ENCODE measurements at regions not wholly inside any gene's neighbourhood (a gene's known extent, or its start where the extent isn't known, plus 50 kb on each side); places are given as distances from the start of the nearest gene placed in this dataset.

DNA sequence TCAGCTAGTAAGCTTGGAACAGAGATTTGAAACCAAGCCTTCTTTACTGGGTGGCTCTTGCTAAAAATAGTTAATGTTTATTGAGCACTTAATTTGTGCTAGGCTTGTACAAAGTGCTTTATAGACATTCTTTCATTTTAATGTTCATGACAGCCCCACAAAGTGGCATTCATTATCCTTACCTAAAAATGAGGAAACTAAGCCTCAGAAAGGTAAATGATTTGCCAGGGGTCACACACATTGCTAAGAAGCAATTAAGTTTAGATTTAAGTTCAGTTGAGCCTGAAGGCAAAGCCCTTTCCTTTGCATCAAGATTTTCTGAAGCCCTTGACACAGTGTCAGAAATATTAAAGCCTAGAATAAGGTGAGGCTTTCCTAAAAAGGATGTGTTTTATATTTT, 327.5 kb upstream of the FGF13 start:
- H3K9me3 ChIP-seq = no peaks in the 10 kb centered on the region
- H3K4me3 ChIP-seq = no peak overlapping the region
- TF ChIP-seq EP300 (IDR thresholded peaks at IDR 0.05) (no peak), POLR2A (IDR thresholded peaks at IDR 0.05) (no peak), POLR2AphosphoS5 (IDR thresholded peaks at IDR 0.05) (no peak)
- TF ChIP-seq, protein P1, sequence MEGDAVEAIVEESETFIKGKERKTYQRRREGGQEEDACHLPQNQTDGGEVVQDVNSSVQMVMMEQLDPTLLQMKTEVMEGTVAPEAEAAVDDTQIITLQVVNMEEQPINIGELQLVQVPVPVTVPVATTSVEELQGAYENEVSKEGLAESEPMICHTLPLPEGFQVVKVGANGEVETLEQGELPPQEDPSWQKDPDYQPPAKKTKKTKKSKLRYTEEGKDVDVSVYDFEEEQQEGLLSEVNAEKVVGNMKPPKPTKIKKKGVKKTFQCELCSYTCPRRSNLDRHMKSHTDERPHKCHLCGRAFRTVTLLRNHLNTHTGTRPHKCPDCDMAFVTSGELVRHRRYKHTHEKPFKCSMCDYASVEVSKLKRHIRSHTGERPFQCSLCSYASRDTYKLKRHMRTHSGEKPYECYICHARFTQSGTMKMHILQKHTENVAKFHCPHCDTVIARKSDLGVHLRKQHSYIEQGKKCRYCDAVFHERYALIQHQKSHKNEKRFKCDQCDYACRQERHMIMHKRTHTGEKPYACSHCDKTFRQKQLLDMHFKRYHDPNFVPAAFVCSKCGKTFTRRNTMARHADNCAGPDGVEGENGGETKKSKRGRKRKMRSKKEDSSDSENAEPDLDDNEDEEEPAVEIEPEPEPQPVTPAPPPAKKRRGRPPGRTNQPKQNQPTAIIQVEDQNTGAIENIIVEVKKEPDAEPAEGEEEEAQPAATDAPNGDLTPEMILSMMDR (IDR thresholded peaks at IDR 0.05) = no peak
- no peak for DNase-seq (ENCODE audit: low spot score in 2 of 2)
- H3K36me3 ChIP-seq = no peaks in the 10 kb centered on the region
- no peak overlapping the region for H3K27ac ChIP-seq
- H3K4me1 ChIP-seq = no peaks in the 10 kb centered on the region
- H3K27me3 ChIP-seq = no peaks in the 10 kb centered on the region

DNA sequence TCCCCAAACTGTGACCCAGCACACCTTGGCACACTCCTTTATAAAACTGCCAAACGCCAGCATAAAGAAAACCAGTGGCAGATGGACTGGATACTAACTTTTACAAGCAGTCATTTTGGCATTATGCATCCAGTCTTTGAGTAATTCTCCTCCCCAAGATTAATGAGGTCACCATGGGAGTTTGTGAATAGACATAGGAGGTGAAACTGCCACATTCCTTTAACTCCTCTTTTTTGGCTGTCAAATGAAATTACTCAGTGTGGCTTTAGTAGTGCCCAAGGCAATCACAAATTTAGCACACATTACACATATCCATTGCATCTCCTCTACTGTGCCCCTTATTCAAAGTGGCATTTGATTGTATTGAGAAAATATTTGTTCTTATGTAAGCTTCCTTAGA, 315.3 kb upstream of the FGF13 start:
- no peak overlapping the region for H3K4me3 ChIP-seq
- no peaks in the 10 kb centered on the region for H3K36me3 ChIP-seq
- H3K9me3 ChIP-seq = no peaks in the 10 kb centered on the region
- H3K27me3 ChIP-seq = no peaks in the 10 kb centered on the region
- DNase-seq (ENCODE audit: low spot score in 2 of 2) = no peak
- WGBS = 82% methylated on average over 1 of the region's 1 CpG
- TF ChIP-seq, protein P1 (IDR thresholded peaks at IDR 0.05) = no peak
- TF ChIP-seq POLR2A (IDR thresholded peaks at IDR 0.05) (no peak), POLR2AphosphoS5 (IDR thresholded peaks at IDR 0.05) (no peak), EP300 (IDR thresholded peaks at IDR 0.05) (no peak)
- H3K27ac ChIP-seq = no peak overlapping the region
- no peaks in the 10 kb centered on the region for H3K4me1 ChIP-seq

DNA sequence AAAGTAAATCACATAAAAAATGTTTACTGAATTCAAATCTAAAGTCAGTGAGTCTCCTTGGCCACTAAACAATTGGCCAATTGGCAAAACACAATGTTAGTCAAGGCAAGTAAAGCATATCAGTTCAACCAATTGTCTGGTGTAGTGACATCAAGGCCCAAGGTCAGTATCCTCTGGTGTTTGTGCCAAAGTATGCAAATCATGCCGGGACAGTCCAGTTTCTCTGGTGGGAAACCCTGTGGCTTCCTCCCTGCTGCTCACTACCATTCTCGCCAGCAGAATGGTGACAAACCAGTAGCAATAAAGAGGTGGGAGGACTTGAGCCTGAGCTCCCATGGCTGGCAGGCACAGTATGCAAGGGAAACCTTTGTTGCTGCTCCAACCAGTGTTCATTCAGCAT, 314.9 kb upstream of the FGF13 start:
- 51% methylated on average over 2 of the region's 2 CpGs for WGBS
- TF ChIP-seq POLR2A (IDR thresholded peaks at IDR 0.05) (no peak), POLR2AphosphoS5 (IDR thresholded peaks at IDR 0.05) (no peak), EP300 (IDR thresholded peaks at IDR 0.05) (no peak)
- TF ChIP-seq, protein P1 (IDR thresholded peaks at IDR 0.05) = no peak

DNA sequence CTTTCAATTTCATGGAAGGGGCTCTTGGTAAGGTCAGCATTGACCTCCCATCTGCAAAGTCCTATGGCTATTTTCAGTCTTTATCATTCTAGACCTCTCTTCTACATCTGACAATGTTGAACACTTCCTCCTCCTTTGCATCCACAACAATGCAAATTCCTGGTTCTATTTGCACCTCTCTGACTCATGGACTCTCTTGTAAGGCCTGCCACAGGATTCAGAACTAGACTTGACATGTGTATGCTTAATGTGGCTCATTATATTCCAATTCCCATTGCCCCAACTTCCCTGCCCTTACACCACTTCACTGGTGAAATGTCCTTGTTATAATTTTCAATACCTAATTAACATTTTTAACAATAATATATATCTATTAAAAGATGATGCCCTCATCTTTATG, 314.3 kb upstream of the FGF13 start:
- DNase-seq (ENCODE audit: low spot score in 2 of 2) = no peak
- TF ChIP-seq EP300 (IDR thresholded peaks at IDR 0.05) = no peak
- TF ChIP-seq POLR2A (IDR thresholded peaks at IDR 0.05) = no peak
- TF ChIP-seq POLR2AphosphoS5 (IDR thresholded peaks at IDR 0.05) = no peak
- TF ChIP-seq, protein P1 (IDR thresholded peaks at IDR 0.05) = no peak

More for the DNA sequence above, 314.9 kb upstream of the FGF13 start:
- H3K27me3 ChIP-seq = no peaks in the 10 kb centered on the region
- H3K4me1 ChIP-seq = no peaks in the 10 kb centered on the region
- no peaks in the 10 kb centered on the region for H3K9me3 ChIP-seq
- DNase-seq (ENCODE audit: low spot score in 2 of 2) = no peak
- no peak overlapping the region for H3K27ac ChIP-seq
- no peak overlapping the region for H3K4me3 ChIP-seq
- H3K36me3 ChIP-seq = no peaks in the 10 kb centered on the region

DNA sequence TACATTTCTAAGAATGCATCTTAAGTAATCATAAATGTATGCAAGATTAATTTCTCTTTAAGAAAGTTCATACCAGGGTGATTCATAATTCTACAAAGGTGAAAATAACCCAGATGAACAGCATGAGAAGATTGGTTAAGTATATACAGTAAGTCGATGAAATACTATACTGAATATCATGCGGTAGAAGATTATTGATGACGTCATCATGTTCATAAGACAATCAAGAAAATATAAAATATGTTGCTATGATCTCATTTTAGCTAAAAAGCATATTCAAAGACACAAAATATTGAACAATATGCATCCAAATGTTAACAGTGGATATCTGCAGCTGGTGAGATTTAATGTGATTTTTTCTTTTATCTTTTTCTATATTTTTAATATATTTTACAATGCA, 312.0 kb upstream of the FGF13 start:
- H3K4me1 ChIP-seq = no peaks in the 10 kb centered on the region
- H3K27ac ChIP-seq = no peak overlapping the region
- DNase-seq (ENCODE audit: low spot score in 2 of 2) = no peak
- WGBS = 81% methylated on average over 3 of the region's 3 CpGs
- no peaks in the 10 kb centered on the region for H3K36me3 ChIP-seq
- TF ChIP-seq EP300 (IDR thresholded peaks at IDR 0.05) (no peak), POLR2A (IDR thresholded peaks at IDR 0.05) (no peak), POLR2AphosphoS5 (IDR thresholded peaks at IDR 0.05) (no peak)
- TF ChIP-seq, protein P1 (IDR thresholded peaks at IDR 0.05) = no peak
- H3K4me3 ChIP-seq = no peak overlapping the region
- H3K9me3 ChIP-seq = no peaks in the 10 kb centered on the region
- no peaks in the 10 kb centered on the region for H3K27me3 ChIP-seq

More for the DNA sequence above, 314.3 kb upstream of the FGF13 start:
- no peaks in the 10 kb centered on the region for H3K9me3 ChIP-seq
- no peak overlapping the region for H3K4me3 ChIP-seq
- no peaks in the 10 kb centered on the region for H3K27me3 ChIP-seq
- H3K27ac ChIP-seq = no peak overlapping the region
- no peaks in the 10 kb centered on the region for H3K36me3 ChIP-seq
- no peaks in the 10 kb centered on the region for H3K4me1 ChIP-seq
